Stimulated activated CD4-positive, alpha-beta T cell treated with anti-CD3 and anti-CD28 coated beads, Interleukin-12 subunit alpha, Interleukin-12 subunit beta, amount 100 ng/mL, for 4 hours (primary cell): ENCODE measurements at regions not wholly inside any gene's neighbourhood (a gene's known extent, or its start where the extent isn't known, plus 50 kb on each side); places are given as distances from the start of the nearest gene placed in this dataset.
"Not testable (repeated sequence)": the region's sequence is repeated elsewhere in the genome, so short reads cannot be mapped to it uniquely, and the experiment has no call there.

Experiments used
- DNase-seq: peaks from one replicate; pipeline ENCODE4 v3.0.0-alpha.2; 2020

- DNase-seq = no peak
These were observed 85.6 kb downstream of the OLFM1 start for GRCh38 chr9:135173066-135173465.

DNA sequence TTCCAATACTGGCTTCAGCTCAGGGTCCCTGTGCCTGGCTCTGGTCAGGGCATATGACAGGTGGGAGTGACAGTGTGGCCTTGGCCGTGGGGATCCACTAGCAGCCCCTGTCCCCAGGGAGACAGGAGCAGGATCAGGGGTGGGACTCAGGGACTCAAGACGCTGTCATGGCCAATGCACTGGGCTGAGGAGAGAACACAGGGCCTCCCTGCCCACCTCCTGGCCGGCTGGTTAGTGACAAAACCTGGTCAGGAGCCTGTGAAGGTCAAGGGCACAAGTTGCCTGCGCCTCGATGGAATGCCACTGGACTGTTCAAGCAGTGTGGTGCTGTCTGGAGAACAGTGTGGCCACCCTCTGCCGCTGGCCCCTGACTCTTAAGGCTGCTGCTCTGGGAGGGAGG lies 86.8 kb downstream of the OLFM1 start:
- DNase-seq = no peak

- DNase-seq = no peak
These were observed 87.5 kb downstream of the OLFM1 start for GRCh38 chr9:135174981-135175380.

DNA sequence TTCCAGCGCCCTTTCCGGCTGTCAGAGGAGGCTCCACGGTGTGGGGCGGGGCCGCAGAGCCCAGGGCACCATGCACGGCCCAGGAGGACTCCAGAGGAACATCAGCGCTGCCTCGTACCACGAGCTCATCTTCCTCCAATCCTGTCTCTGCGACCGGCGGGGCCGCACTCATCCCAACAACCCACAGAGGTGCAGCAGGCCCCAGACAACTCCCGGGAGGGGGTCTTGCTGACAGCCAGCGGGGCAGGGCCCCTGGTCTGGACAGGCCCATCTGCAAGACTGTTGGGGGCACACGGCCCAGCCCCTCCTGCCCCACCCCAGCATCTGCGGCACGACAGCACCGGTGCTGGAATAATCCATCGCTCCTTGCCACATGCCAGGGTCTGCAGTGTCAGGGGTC lies 88.8 kb downstream of the OLFM1 start:
- DNase-seq = no peak

DNA sequence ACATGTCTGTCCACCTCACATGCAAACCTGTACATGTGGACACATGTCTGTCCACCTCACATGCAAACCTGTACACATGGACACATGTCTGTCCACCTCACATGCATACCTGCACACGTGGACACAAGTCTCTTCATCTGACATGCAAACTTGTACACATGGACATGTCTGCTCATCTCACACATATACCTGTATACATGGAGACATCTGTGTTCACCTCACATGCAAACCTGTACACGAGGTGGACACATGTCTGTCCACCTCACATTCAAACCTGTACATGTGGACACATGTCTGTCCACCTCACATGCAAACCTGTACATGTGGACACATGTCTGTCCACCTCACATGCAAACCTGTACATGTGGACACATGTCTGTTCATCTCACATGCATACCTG lies 90.1 kb downstream of the OLFM1 start:
- DNase-seq = not testable (repeated sequence)

DNA sequence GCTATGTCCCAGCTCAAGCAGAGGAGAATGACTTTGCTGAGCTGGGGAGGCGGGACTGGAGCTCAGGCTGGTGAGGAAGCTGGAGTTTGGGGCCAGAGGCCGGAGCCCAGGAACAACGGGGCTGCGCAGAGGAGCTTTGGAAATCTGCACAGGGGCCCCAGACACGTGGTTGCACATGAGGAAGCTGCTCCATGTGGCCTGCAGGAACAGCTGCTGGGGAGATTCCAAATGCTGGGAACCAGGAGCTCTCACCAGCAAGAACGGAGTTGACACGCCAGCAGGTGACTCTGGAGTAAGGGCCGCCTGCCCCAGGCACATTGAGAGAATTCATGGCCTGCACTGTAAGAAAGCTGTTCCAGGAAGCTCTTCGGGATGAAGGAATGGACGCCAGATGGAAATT lies 91.0 kb downstream of the OLFM1 start:
- DNase-seq = no peak

DNA sequence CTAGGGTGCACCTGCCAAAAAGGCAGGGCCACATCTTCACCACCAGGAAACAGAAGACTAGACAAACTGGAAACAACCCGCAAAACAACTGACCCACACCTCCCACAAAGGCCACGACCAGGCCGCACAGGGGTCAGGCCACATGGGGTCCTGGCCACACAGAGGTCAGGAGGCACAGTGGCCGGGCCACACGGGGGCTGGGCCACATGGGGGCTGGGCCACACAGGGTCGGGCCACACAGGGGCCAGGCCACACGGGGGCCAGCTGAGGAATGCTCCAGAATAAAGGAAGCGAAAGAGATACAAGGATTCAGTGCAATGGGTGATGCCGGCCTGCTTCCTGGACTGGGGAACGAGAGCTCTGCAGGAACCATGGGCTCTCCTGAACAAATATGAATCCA lies 91.6 kb downstream of the OLFM1 start:
- no peak for DNase-seq

GRCh38 chr9:135179976-135180375 lies 92.5 kb downstream of the OLFM1 start:
- DNase-seq = no peak

- DNase-seq = no peak
These were observed 93.1 kb downstream of the OLFM1 start for GRCh38 chr9:135180586-135180985.

DNA sequence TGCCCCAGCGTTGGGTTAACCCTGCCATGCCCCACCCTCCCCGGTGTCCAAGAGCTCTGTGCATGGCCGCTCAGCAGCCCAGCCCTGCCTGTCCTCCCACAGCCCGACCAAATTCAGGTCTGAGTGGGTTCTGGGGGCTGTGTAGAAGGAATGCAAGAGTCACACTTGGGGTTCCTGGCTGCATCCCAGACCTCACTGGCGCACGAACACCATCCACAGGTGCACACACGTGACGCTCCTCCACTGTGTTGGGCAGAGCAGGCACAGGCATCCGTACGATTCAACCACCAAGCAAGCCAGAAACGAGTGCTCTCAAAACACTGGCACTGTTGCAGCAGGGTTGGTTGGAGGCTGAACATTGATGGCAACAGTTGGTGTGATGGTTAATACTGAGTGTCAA lies 93.9 kb downstream of the OLFM1 start:
- DNase-seq = no peak

- not testable (repeated sequence) for DNase-seq
These were observed 94.4 kb downstream of the OLFM1 start for GRCh38 chr9:135181841-135182240.

- DNase-seq = no peak
These were observed 95.6 kb downstream of the OLFM1 start for GRCh38 chr9:135183069-135183468.

- no peak for DNase-seq
These were observed 96.2 kb downstream of the OLFM1 start for GRCh38 chr9:135183528-135184180.

- no peak for DNase-seq
These were observed 96.9 kb downstream of the OLFM1 start for GRCh38 chr9:135184181-135185053.

DNA sequence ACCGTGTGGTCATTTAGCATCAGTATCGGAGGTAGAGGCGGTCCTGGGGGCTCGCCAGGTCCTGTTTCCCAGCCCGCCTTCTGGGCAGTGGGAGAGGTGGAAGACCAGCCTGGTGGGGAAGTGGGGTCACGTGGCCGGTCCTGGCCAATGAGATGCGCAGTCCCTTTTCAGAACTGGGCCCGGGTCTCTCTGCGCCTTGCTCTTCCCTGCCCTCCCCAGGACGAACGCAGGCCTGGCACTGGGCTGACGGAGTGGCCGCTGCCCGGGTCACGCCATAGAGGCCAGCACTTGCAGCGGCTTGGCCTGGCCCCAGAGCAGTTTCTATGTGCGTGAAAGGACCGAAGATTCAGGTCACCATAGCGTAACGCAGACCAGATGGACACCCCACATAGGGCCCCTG lies 97.6 kb downstream of the OLFM1 start:
- no peak for DNase-seq

DNA sequence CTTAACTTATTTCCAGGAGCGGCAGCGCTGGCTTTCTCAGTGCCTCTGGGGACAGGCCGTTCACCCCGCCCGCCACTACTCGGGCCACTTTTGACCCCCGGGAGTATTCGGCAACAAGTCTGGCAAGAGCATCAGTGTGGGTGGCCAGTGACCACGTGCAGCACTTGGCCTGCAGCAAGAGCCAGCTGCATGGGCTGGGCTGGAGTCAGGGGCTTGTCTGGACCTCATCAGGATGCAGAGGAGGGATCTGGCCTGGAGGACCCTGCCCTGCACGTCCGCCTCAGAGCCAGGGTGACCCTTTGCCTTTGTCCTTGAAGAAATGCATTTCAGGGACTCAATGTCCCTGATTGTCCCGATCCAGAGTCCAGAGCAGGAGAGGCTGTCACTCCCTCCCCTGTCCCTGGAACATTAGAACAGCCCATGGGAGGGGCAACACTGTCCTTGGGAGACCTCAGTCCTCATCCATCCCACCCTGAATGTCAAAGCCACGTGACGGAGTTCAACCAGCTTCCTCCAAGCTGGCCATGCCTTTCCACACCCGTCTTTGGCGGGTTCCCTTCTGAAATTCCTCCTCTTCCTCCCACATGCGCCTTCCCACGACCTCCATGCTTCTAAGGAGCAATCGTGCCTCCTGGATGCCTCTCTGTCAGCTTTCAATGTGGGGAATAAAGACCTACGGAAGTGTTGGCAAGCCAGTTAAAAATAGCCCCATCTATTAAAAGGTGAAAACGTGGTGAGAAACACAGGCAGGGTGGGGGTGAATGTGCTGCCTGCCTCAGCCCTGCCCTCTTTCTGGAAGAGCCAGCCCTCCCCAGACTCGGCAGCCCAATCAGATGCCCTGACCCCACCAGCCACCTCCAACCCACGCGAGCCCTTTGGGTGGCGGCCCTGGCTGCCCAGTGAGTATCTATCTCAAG lies 99.0 kb downstream of the OLFM1 start:
- no peak for DNase-seq

GRCh38 chr9:135187365-135187764 lies 99.9 kb downstream of the OLFM1 start:
- no peak for DNase-seq

GRCh38 chr9:135188681-135189151 lies 101.2 kb downstream of the OLFM1 start:
- DNase-seq = no peak

DNA sequence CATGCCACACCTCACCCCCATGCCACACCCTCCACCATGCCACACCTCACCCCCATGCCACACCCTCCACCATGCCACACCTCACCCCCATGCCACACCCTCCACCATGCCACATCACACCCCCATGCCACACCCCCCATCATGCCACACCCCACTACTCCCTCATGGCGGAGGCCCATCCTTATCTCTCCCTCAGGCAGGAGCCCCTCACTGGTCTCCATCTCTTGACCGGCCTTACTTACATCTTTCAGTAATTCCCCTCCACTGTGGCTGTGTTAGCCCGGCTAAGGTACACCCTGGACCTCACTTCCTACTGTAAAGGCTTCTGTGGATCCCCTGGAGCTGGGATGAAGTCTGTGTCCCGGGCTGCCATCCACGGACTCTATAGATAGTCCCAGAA lies 102.0 kb downstream of the OLFM1 start:
- no peak for DNase-seq

GRCh38 chr9:135190789-135191577 lies 103.5 kb downstream of the OLFM1 start:
- no peak for DNase-seq

DNA sequence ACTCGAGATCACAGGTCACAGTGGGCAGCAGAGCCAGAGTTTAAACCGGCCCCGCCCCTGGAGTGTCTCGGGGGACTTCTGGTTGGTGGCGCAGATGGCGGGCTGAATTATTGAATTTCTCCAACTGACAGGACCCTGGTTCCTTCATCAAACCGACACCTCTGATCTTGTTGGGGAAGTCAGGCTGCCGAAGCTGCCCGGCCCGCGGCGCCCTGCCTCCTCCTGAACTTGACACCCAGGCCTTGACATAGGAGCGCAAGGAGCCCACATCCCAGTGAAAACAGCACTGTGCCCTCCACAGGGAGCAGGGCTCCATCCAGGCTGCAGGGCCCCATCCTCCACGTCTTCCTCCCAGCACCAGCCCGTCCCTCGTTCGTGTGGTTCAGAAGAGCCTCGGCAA lies 105.2 kb downstream of the OLFM1 start:
- no peak for DNase-seq

GRCh38 chr9:135195975-135196374 lies 108.5 kb downstream of the OLFM1 start:
- DNase-seq = not testable (repeated sequence)
